Skeletal muscle cell (primary cell): ENCODE measurements at regions not wholly inside any gene's neighbourhood (a gene's known extent, or its start where the extent isn't known, plus 50 kb on each side); places are given as distances from the start of the nearest gene placed in this dataset.
A peak's percentile ranks its signal among the peaks of the same experiment; 100 is the strongest.
"Not testable (repeated sequence)": the region's sequence is repeated elsewhere in the genome, so short reads cannot be mapped to it uniquely, and the experiment has no call there.

Source experiments
- DNase-seq: peaks from one replicate; pipeline ENCODE4 v3.0.0-alpha.2; 2010; ENCODE audit warnings: low read depth
- H3K4me3 ChIP-seq: 2 replicates; pipeline ENCODE4 v1.5.1; 2011; ENCODE audit warnings: low read depth, mild to moderate bottlenecking, control low read depth, low read length, moderate library complexity

GRCh38 chr3:30516238-30516637 lies 90.2 kb upstream of the TGFBR2 start:
- no peak overlapping the region for H3K4me3 ChIP-seq
- DNase-seq, result no peak

- H3K4me3 ChIP-seq, result no peak overlapping the region
- no peak for DNase-seq
Observed at GRCh38 chr3:30518181-30518864, 88.1 kb upstream of the TGFBR2 start.

GRCh38 chr3:30518872-30519271 lies 87.5 kb upstream of the TGFBR2 start:
- no peak for DNase-seq

GRCh38 chr3:30520699-30521098 lies 85.7 kb upstream of the TGFBR2 start:
- DNase-seq, result no peak
- no peak overlapping the region for H3K4me3 ChIP-seq

More at GRCh38 chr3:30518872-30519271, 87.5 kb upstream of the TGFBR2 start:
- H3K4me3 ChIP-seq, result no peak overlapping the region

GRCh38 chr3:30521156-30521715 lies 85.2 kb upstream of the TGFBR2 start:
- H3K4me3 ChIP-seq, result no peak overlapping the region
- DNase-seq, result no peak

GRCh38 chr3:30522476-30522875 lies 83.9 kb upstream of the TGFBR2 start:
- DNase-seq, result no peak
- H3K4me3 ChIP-seq, result no peak overlapping the region

- DNase-seq, result no peak
Observed at GRCh38 chr3:30523366-30523765, 83.0 kb upstream of the TGFBR2 start.

GRCh38 chr3:30524357-30525040 lies 81.9 kb upstream of the TGFBR2 start:
- H3K4me3 ChIP-seq, result no peak overlapping the region
- DNase-seq, result no peak

More at GRCh38 chr3:30523366-30523765, 83.0 kb upstream of the TGFBR2 start:
- H3K4me3 ChIP-seq, result no peak overlapping the region

GRCh38 chr3:30526031-30526430 lies 80.4 kb upstream of the TGFBR2 start:
- no peak for DNase-seq
- no peak overlapping the region for H3K4me3 ChIP-seq

GRCh38 chr3:30527186-30527585 lies 79.2 kb upstream of the TGFBR2 start:
- DNase-seq, result no peak
- no peak overlapping the region for H3K4me3 ChIP-seq

GRCh38 chr3:30527720-30528119 lies 78.7 kb upstream of the TGFBR2 start:
- no peak overlapping the region for H3K4me3 ChIP-seq
- DNase-seq, result no peak

GRCh38 chr3:30530084-30530483 lies 76.3 kb upstream of the TGFBR2 start:
- H3K4me3 ChIP-seq, result no peak overlapping the region
- no peak for DNase-seq

GRCh38 chr3:30531017-30531570 lies 75.3 kb upstream of the TGFBR2 start:
- H3K4me3 ChIP-seq, result no peak overlapping the region
- no peak for DNase-seq

GRCh38 chr3:30535525-30535924 lies 70.9 kb upstream of the TGFBR2 start:
- no peak for DNase-seq
- H3K4me3 ChIP-seq, result no peak overlapping the region

- peak; percentile 71 for DNase-seq
- no peak overlapping the region for H3K4me3 ChIP-seq
Observed at GRCh38 chr3:30538791-30539190, 67.6 kb upstream of the TGFBR2 start.

- no peak for DNase-seq
- H3K4me3 ChIP-seq, result no peak overlapping the region
Observed at GRCh38 chr3:30539206-30539605, 67.2 kb upstream of the TGFBR2 start.

GRCh38 chr3:30539772-30540171 lies 66.6 kb upstream of the TGFBR2 start:
- H3K4me3 ChIP-seq, result no peak overlapping the region
- no peak for DNase-seq

- H3K4me3 ChIP-seq, DNase-seq: not testable (repeated sequence)
Observed at GRCh38 chr3:30541156-30541555, 65.2 kb upstream of the TGFBR2 start.

GRCh38 chr3:30542897-30543296 lies 63.5 kb upstream of the TGFBR2 start:
- no peak for DNase-seq
- H3K4me3 ChIP-seq, result no peak overlapping the region

- peak; percentile 82 for DNase-seq
- no peak overlapping the region for H3K4me3 ChIP-seq
Observed at GRCh38 chr3:30544812-30545211, 61.6 kb upstream of the TGFBR2 start.

GRCh38 chr3:30546934-30547333 lies 59.5 kb upstream of the TGFBR2 start:
- H3K4me3 ChIP-seq, result no peak overlapping the region
- DNase-seq, result no peak
